GM23248 (cell line): ENCODE measurements at regions not wholly inside any gene's neighbourhood (a gene's known extent, or its start where the extent isn't known, plus 50 kb on each side); places are given as distances from the start of the nearest gene placed in this dataset.

Source experiments
- EZH2 ChIP-seq: fragments of 200-600 bp; sonication (generic); IDR thresholded peaks from 2 replicates; pipeline ENCODE4 v1.6.1; 2018; ENCODE audit warnings: antibody characterized with exemption, mild to moderate bottlenecking; ENCODE audit not compliant: insufficient read depth, poor library complexity, severe bottlenecking
- EZH2phosphoT487 ChIP-seq: fragments of 200-600 bp; sonication (generic); IDR thresholded peaks from 2 replicates; pipeline ENCODE4 v1.6.1; 2018; ENCODE audit warnings: antibody characterized with exemption, moderate library complexity, mild to moderate bottlenecking, low read depth; ENCODE audit not compliant: insufficient read depth

DNA sequence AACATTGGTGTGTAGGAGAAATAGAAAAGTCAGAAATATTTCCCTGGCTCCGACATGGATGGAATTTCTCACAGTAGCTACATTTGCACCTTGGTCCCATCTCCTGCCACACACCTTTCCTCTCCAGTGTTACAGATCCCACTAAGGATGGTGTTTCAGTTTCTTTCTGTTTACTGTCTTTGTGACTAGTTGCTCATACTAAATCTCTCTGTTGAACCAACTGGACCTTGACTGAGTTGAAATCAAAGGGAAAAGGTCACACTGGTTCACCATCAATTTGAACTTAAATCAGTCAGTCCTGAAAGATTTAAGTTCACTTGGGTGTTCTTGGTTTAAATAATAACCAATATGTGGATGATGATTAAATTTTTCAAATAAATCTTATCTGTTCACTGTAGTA is 754.2 kb downstream of the OTOL1 start:
- no peak for TF ChIP-seq EZH2
- TF ChIP-seq EZH2phosphoT487: no peak
